Gastroesophageal sphincter (tissue), 4 donors: ENCODE measurements at regions not wholly inside any gene's neighbourhood (a gene's known extent, or its start where the extent isn't known, plus 50 kb on each side); places are given as distances from the start of the nearest gene placed in this dataset.

Experiments used
- ATAC-seq: fragments of 150-250 bp; one replicate; pipeline ENCODE4 v1.9.1; 2016; ENCODE audit warnings: mild to moderate bottlenecking, moderate library complexity
- H3K27ac ChIP-seq, 4 donors: fragments of 200-600 bp; sonication (generic) in 3 of 4; 1 replicate in 3 of 4; 2 replicates in 1 of 4; pipeline ENCODE4 v1.5.1; 2016 to 2019
- H3K27me3 ChIP-seq: fragments of 200-600 bp; sonication (generic); one replicate; pipeline ENCODE4 v1.5.1; 2019
- H3K36me3 ChIP-seq, 2 donors: fragments of 200-600 bp; sonication (generic); one replicate each; pipeline ENCODE4 v1.5.1; 2019; ENCODE audit warnings: control low read depth in 1 of 2
- H3K4me1 ChIP-seq, 3 donors: fragments of 200-600 bp; sonication (generic); 1 replicate in 2 of 3; 2 replicates in 1 of 3; pipeline ENCODE4 v1.5.1; 2016 to 2019; ENCODE audit warnings: control low read depth in 2 of 3
- H3K4me3 ChIP-seq, 2 donors: fragments of 200-600 bp; sonication (generic); one replicate each; pipeline ENCODE4 v1.5.1; 2019; ENCODE audit warnings: mild to moderate bottlenecking in 1 of 2, moderate library complexity in 1 of 2
- H3K9me3 ChIP-seq, 3 donors: fragments of 200-600 bp; sonication (generic); one replicate each; pipeline ENCODE4 v1.5.1; 2017 to 2019; ENCODE audit warnings: control low read depth in 2 of 3
- EP300 ChIP-seq: sonication (generic); formaldehyde crosslinking; IDR thresholded peaks from one replicate; pipeline ENCODE4 v1.6.1; 2017; ENCODE audit warnings: antibody characterized with exemption, mild to moderate bottlenecking
- POLR2A ChIP-seq, 2 donors: fragments of 450-650 bp; IDR thresholded peaks; one replicate each; pipeline ENCODE4 v1.6.1; 2017; ENCODE audit warnings: antibody characterized with exemption in 2 of 2, mild to moderate bottlenecking in 2 of 2, moderate library complexity in 1 of 2
- POLR2AphosphoS5 ChIP-seq: sonication (generic); formaldehyde crosslinking; IDR thresholded peaks from one replicate; pipeline ENCODE4 v1.6.1; 2017; ENCODE audit warnings: antibody characterized with exemption
- WGBS, 2 donors: methylation state at CpG; one replicate each; pipeline ENCODE4 v1.1.5; 2018; ENCODE audit warnings: low coverage in 1 of 2; 5-methylcytosine and 5-hydroxymethylcytosine counted together
- TF ChIP-seq, protein P1 (sequence below), 4 experiments: fragments of 200-600 bp in 2 of 4; fragments of 450-650 bp in 2 of 4; sonication (generic) in 1 of 4; IDR thresholded peaks; one replicate each; pipeline ENCODE4 v1.5.1; 2017 to 2019; ENCODE audit warnings: antibody characterized with exemption in 4 of 4, mild to moderate bottlenecking in 2 of 4, moderate library complexity in 2 of 4

DNA sequence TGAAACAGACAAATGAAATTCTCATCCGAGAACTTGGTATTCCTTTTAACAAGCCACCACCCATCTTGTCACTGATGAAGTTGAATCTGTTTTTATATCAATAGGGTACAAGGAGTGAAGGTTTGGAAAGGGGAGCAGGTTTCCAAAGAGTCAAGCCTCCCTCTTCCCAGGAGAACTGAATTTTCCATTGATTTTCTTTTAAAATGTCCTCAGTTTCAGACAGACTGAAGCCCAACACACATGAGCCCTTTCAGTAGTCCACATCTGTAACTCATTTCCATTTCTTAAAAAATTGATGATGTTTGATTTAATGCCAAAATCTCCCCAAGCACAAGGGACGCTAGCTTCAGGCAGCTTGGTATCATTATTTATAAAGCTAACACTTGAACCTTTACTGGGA, 187.7 kb downstream of the FOXB1 start:
- no peaks in the 10 kb centered on the region for H3K9me3 ChIP-seq
- no peak overlapping the region for H3K27ac ChIP-seq
- no peak overlapping the region for H3K4me3 ChIP-seq
- no peak for ATAC-seq
- H3K4me1 ChIP-seq, result no peaks in the 10 kb centered on the region
- TF ChIP-seq POLR2AphosphoS5 (no peak), POLR2A (IDR thresholded peaks at IDR 0.05) (no peak), EP300 (no peak)
- TF ChIP-seq, protein P1, sequence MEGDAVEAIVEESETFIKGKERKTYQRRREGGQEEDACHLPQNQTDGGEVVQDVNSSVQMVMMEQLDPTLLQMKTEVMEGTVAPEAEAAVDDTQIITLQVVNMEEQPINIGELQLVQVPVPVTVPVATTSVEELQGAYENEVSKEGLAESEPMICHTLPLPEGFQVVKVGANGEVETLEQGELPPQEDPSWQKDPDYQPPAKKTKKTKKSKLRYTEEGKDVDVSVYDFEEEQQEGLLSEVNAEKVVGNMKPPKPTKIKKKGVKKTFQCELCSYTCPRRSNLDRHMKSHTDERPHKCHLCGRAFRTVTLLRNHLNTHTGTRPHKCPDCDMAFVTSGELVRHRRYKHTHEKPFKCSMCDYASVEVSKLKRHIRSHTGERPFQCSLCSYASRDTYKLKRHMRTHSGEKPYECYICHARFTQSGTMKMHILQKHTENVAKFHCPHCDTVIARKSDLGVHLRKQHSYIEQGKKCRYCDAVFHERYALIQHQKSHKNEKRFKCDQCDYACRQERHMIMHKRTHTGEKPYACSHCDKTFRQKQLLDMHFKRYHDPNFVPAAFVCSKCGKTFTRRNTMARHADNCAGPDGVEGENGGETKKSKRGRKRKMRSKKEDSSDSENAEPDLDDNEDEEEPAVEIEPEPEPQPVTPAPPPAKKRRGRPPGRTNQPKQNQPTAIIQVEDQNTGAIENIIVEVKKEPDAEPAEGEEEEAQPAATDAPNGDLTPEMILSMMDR (IDR thresholded peaks at IDR 0.05), result no peak
- 52 to 61% methylated on average over 2 of the region's 2 CpGs for WGBS, 2 donors
- H3K27me3 ChIP-seq, result peaks cover 28% of the 10 kb centered on the region
- H3K36me3 ChIP-seq, result no peaks in the 10 kb centered on the region

DNA sequence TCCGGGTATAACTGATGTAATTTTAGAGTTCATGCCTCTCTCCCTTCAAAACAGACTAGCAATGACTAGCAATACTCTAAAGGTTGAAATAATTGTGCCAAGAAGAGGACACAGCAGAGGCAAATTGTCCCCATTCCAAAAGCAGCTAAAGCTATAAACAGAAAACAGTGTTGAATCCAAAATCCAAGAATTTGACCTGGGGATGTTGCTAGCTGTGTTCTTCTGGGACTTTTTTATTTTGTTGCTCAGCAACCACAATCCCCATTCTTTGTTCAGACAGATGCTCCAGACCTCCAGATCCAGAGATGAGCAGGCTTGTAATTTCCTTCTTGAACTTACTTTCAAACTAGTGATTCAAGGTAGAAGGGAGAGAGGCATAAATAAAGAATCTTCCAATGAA, 191.5 kb downstream of the FOXB1 start:
- no peaks in the 10 kb centered on the region for H3K9me3 ChIP-seq
- no peaks in the 10 kb centered on the region for H3K4me1 ChIP-seq
- TF ChIP-seq EP300, result no peak
- TF ChIP-seq, protein P1 (IDR thresholded peaks at IDR 0.05), result no peak
- no peak for TF ChIP-seq POLR2A (IDR thresholded peaks at IDR 0.05)
- no peak for TF ChIP-seq POLR2AphosphoS5
- 53 to 55% methylated on average over 1 of the region's 1 CpG for WGBS, 2 donors
- no peaks in the 10 kb centered on the region for H3K36me3 ChIP-seq
- no peak overlapping the region for H3K27ac ChIP-seq
- ATAC-seq, result no peak
- H3K27me3 ChIP-seq, result peaks cover 30% of the 10 kb centered on the region
- no peak overlapping the region for H3K4me3 ChIP-seq

DNA sequence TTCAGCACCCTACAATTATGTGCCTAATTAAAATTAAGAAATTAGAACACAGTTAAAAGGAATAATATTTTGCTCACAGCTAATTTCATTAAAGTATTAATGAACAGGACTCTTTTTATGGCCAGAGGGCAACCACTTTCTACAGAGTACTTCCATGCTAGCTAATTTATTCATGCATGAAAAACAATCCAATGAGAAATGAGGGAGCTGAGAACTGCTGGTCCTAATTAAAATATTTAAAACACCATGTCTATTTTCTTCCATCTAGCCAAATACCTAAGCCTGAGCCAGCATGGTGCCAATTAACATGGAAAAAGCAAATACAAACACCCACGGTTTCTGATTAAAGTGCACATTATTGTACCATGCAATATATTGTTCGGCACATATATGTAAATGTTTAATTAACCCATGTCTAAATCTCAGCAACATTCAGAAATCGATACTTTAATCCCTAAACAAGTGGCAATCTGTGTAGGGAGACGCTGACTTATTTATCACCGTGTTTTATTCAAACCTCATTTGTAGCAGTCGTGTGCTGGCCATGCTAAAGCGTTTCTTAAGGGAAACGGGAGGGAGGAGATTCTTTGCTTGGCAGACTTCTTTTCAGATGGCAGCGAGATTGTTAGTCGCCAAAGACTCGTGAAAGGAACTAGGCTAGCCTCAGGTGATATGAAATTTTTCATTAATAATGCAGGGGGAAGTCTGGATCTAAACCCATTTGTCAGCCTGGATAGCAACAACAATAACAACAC, 193.5 kb downstream of the ANXA2 start:
- WGBS, 2 donors, result 43 to 56% methylated on average over 7 to 11 of the region's 11 CpGs
- Histone ChIP-seq H3K4me3 (no peak overlapping the region), H3K27ac (no peak overlapping the region), H3K9me3 (no peaks in the 10 kb centered on the region), H3K36me3 (no peaks in the 10 kb centered on the region), H3K4me1 (no peaks in the 10 kb centered on the region), H3K27me3 (peaks cover 29% of the 10 kb centered on the region)
- TF ChIP-seq, protein P1 (IDR thresholded peaks at IDR 0.05), result no peak
- TF ChIP-seq POLR2A (IDR thresholded peaks at IDR 0.05), result no peak
- no peak for TF ChIP-seq POLR2AphosphoS5
- TF ChIP-seq EP300, result no peak
- no peak for ATAC-seq

DNA sequence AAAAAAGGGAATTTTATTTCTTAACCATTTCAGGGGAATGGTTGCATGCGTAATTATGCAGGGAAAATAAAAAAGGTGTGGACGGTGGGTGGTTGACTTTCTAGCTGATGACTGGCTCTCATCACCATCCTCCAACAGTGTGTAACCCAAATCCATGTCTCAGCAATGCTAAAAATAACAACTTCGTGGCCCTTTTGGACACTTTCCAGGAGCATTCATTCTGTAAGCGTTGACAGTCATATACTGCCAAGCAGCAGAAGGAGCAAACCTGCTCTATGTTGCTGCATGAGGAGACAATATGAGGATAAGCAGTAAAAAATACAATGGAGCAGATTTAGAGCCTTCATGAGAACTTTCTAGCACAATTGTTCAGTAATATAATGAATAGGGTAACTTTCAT, 189.1 kb downstream of the ANXA2 start:
- no peak for ATAC-seq
- Histone ChIP-seq H3K4me3 (no peak overlapping the region), H3K27ac (no peak overlapping the region), H3K36me3 (no peaks in the 10 kb centered on the region), H3K4me1 (no peaks in the 10 kb centered on the region), H3K9me3 (no peaks in the 10 kb centered on the region), H3K27me3 (peaks cover 13% of the 10 kb centered on the region)
- TF ChIP-seq POLR2A (IDR thresholded peaks at IDR 0.05) (no peak), POLR2AphosphoS5 (no peak), EP300 (no peak)
- TF ChIP-seq, protein P1 (IDR thresholded peaks at IDR 0.05), result no peak
- WGBS, 2 donors, result 21 to 33% methylated on average over 4 of the region's 4 CpGs

DNA sequence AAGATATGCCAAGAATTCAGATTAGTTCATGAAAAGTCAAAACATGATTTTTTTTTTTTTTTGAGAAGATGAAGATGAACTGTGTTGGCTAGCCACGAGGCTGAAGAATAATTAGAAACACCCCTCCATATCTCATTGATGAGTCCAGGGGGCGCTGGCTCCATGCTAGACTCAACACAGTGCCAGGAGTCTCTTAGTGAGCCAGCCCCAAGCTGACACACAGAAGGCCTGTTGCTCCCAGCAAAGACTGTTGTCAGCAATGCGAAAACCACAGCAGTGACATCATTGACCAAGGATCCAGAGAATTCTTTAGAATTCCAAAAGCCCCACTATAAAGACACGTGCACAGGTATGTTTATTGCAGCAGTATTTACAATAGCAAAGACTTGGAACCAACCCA, 185.2 kb downstream of the ANXA2 start:
- H3K27ac ChIP-seq, result no peak overlapping the region
- 58 to 65% methylated on average over 3 of the region's 4 CpGs for WGBS, 2 donors
- H3K36me3 ChIP-seq, result no peaks in the 10 kb centered on the region
- no peak for ATAC-seq
- TF ChIP-seq EP300 (no peak), POLR2AphosphoS5 (no peak), POLR2A (IDR thresholded peaks at IDR 0.05) (no peak)
- TF ChIP-seq, protein P1 (IDR thresholded peaks at IDR 0.05), result no peak
- no peaks in the 10 kb centered on the region for H3K9me3 ChIP-seq
- peaks cover 6% of the 10 kb centered on the region for H3K27me3 ChIP-seq
- H3K4me3 ChIP-seq, result no peak overlapping the region
- H3K4me1 ChIP-seq, result no peaks in the 10 kb centered on the region
